Ureter (tissue), 1 donor: ENCODE measurements at regions not wholly inside any gene's neighbourhood (a gene's known extent, or its start where the extent isn't known, plus 50 kb on each side); places are given as distances from the start of the nearest gene placed in this dataset.
A peak's percentile ranks its signal among the peaks of the same experiment; 100 is the strongest.
"Not testable (repeated sequence)": the region's sequence is repeated elsewhere in the genome, so short reads cannot be mapped to it uniquely, and the experiment has no call there.

Experiments
- DNase-seq: peaks from one replicate; pipeline ENCODE4 v3.0.0-alpha.2; 2020; ENCODE audit warnings: low spot score
- donor health status: DM: yes; HTN: yes; CAD: no.

DNA sequence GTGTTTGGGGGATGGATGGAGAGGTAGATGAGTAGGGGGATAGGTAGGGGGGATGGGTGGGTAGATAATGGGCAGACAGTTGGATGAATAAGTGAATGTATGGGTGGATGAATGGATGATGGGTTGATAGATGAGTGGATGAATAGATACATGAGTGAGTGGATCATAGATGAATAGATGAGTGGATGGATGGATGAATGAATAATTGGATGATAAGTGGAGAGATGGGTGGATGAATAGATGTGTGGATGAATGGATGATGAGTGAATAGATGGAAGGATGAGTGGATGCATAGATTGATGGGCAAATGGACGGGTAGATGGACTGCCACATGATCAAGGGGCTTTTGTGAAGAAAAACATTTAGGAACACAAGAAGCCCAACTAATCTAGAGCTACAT is 133.3 kb upstream of the F3 start:
- DNase-seq: no peak

DNA sequence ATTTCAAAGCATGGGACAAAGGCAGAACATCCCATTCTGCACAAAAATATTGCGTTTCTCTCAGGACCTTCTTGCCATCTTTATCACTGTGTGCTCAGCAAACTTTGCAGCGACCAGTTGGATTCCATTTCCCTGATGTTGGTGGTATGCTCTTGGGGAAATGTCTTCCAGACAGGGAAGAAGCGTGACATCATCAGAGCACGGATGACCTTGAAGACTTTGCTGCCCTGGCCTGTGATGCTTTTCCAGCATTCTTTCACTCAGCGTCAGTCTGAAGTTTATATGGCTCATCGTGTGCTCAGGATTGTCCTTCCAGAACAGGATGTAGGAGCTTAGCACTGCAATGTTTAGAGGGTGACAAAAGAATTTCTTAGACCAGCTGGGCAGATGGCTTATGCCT is 131.4 kb upstream of the F3 start:
- DNase-seq: no peak

DNA sequence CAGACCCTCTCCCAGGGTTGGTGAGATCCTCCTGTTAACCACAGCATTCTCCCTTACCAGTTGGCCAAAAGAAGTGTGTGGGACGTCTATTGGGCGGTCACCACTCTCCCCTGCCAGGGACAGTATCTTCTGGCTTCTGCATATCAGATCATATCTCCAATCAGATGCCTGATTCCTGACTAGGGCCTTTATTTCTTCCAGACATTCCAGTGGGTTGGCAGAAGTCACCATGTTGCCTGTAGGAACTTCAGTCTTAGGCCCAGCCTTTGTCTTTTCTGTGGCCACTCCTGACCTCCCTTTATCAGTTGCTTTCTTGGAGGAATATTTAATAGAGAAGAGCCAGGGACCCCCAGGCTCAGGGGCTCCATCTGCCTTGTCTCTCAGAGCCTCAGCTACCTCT is 130.4 kb upstream of the F3 start:
- DNase-seq: no peak

DNA sequence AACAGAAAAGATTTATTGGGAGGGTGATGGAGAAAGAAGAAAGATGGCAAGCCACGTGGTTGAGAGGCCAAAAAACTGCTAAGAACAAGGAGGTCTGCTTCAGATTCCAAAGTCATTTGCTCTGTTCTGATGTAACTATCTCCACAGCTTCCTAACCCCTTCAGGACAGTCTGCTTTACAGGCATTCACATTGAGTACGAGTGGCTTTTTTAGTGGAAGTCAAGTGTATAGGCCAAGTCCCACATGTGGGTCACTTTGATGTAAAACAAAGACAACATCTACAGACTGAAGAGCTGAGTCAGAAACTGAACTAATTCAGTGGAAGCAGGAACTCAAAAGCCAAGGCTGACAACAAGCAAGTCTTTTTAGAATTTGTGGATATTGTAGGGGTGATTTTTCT is 128.7 kb upstream of the F3 start:
- DNase-seq: no peak

DNA sequence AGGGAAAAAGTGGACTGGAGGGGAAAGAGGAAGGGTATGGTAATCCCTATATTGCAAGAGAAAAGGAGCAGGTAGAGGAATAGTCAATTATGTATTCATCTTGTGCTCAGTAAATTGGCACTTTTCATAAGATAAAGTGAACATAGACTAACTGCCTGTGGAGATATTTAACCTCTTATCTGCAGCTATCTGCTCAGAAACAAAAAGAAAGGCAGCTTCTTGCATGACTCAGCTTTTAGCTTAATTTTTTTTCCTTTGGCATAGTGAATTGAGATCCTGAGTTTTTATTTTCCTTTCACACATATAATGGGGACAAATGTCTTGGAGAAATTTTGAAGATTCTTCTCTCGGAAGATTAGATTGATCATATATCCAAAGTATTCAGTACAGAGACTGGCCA is 127.6 kb upstream of the F3 start:
- DNase-seq: no peak

DNA sequence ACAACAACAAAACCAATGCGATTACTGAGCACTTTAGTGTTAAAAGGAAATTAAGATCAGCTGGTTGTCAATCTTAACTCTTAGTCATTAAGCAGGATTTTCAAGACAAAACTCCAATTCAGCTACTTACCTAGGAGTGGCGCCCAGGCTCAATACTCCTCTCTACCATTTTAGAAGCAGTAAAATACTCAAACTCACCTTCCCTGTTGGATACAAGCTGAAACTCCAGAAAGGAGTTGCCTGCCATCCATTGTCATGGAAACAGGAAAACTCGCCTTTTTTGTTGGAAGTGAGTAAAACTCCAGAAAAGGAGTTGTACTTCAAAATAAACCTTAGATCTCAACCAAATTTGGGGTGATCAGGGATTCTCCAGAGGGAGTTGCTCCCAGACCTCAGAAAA is 127.0 kb upstream of the F3 start:
- no peak for DNase-seq

DNA sequence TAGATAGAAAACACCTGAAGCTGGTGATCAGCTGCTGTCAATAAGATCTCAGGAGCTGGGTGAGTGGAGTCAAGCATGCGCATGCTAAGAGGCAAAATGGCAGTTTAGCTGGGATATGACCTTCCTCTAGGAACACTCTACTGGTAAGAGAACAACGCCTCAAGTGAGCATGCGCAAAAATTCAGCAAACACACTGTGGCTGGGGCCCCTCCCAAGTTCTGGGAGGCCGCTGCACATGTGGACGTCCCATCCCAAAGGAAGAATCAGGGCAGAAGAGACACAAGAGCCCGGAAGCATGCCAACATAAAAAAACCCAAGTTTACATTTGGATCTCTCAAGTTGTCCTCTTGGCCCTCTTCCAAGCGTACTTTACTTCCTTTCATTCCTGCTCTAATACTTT is 126.3 kb upstream of the F3 start:
- no peak for DNase-seq

DNA sequence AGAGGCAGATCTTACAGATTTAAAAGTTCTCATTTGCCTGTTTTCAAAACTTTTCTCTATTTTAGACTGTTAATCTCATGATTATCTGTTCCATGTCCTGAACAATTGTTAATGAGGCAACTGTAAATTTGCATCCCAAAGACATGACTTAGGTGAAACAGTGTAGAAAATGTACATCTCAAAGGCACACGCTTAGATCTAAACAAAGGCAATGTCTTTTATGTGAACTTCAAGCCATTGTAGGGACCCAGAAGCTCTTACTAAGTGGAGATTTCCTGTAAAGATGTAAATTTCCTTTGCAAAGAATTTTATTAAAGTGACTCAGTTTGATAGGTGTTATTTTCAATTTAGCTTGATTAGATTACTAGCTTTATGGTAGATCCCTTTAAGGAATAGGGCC is 125.2 kb upstream of the F3 start:
- DNase-seq: no peak

DNA sequence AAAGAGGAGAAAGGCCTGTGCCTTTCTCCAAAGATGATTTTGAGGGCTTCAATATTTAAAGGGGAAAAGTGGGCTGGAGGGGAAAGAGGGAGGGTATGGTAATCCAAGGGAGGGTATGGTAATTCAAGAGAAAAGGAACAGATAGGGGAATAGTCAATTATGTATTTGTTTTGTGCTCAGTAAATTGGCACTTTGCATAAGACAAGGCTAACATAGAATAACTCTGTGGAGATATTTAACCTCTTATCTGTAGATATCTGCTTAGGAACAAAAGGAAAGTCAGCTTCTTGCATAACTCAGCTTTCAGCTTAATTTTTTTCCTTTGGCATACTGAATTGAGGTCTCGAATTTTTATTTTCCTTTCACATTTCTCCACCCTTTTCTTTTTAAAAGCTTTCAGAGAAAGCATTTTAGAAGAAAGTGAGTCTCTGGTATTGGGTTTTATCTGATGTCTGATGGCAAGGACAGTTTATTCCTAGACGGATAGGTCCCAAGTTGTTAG is 119.9 kb upstream of the F3 start:
- no peak for DNase-seq

DNA sequence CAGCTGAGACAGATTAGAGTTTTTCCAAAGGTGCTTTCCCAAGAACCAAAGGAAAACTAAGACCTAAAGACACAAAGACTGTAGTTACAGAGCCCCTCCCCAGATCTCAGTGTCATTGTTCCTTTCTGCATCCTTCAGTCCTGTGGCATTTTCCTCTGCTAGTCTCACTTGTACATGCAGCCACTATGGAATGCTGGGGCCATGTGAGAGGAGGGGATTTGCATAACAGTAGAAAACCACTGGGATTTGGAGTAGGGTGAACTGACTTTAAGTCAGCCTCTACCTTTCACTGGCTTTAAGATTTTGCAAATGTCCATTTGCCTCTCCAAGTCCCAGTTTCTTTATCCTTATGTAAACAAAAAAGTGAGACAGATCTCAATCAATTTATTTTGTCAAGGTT is 119.4 kb upstream of the F3 start:
- DNase-seq: no peak

DNA sequence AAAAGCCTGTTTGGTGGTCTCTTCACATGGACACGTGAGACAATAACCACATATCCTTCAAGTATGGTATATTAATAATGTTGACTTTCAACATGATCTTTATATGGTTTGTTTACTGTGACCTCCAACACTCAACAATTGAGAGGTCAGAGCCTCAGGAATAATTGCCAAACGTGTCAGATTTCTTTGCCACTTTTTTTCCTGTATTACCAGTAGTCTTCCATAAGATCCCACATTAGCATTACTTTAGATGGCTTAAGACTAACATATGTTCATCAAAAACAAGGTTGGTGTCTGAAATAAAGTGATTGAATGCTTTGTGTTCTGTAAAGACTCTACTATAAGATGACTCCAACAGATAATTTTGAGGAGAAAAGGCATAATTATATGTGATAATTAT is 118.7 kb upstream of the F3 start:
- DNase-seq: no peak

DNA sequence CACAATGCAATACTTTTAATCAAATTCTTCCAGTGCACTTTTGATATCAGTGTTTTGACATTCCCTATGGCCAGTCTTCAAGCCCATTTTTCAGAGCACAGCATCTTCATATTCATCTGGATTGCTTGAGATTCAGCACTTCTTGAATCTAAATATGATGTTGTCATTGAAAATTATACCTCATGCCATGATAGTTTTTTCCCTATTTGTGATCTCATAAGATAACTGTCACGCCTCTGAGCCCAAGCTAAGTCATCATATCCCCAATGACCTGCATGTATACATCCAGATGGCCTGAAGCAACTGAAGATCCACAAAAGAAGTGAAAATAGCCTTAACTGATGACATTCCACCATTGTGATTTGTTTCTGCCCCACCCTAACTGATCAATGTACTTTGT is 117.6 kb upstream of the F3 start:
- DNase-seq: not testable (repeated sequence)

DNA sequence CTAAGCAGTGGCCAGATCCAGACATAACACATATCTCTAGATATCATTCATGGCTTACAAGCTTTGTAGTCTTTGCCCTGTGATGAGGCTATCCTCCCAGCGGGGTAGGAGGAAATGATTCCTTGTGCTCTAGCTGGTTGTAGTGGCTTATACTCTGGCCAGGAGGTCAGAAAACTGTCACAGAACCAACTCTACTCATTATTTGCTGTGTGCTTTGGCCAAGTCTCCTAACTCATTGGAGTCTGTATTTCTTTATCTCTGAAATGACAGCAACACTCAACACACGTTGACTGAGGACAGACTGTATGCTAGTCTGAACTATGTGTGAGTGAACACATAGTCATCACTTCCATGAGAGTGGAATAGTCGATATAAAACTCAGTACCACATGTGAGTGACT is 116.7 kb upstream of the F3 start:
- no peak for DNase-seq

DNA sequence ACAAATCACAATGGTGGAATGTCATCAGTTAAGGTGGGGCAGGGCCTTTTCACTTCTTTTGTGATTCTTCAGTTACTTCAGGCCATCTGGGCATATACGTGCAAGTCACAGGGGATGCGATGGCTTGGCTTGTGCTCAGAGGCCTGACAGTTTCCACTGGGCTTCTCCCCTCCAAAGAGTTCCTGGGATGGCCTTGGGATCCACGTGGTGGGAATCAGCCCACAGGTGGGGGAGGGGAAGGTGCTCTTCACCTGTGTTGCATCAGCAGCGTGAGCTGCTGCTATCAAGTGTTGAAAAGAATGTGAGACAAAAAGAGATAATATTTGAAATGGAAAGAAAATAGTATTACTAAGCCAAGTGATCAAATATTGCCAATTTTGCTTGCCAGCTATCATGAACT is 116.2 kb upstream of the F3 start:
- not testable (repeated sequence) for DNase-seq

DNA sequence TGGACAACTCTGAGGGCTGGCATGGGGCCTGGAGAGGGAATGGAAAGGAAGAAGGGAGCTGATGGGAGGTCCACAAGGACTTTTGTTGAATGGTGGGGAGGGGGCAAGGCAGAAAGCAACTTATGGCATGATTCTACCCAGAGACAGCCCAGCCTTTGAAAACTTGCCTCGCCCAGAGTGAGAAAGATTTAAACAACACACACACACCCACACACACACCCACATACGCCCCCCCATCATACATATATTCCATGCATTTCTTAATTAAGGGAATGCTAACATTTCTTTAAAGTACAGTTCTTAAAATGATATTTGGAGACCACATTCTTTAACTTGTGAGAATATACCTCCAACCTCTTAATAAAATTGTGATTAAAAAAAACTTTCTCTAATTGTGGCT is 115.4 kb upstream of the F3 start:
- DNase-seq: no peak

DNA sequence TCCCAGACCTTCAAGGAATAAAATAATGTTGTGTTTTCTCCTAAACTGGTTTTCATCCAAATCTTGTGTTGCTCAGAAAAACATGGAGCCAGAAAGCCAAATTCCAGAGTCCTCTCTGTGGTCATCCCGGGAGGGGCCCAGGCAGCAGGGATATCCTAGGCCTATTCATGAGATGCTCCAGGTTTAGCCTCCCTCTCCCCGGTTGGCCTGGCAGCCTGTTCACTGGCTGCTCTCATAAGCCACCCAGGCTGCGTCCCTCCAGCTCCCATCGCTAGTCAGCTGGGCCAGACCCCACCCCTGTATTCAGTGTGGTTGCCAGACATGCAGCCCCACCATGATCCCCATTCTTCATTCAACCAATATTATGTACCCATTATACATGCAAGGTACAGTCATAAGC is 113.4 kb upstream of the F3 start:
- DNase-seq: no peak

DNA sequence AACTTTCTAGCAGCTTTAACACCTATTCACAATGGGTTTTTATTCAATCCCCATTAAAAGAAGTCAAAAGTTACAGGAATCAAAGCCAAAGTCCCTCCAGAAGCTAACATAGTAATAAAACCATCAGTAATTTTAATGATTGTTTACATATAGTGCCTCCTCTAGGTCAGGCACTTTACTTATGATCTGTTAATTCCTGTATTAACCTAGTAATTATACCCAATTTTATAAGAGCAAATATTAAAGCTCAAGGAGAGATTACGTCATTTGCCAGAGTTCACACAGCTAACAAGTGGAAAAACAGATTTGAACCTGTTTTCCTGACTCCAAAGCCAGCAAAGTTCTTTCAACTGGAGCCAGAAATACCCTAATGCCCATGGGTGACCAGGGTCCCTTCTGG is 112.9 kb upstream of the F3 start:
- DNase-seq: no peak

DNA sequence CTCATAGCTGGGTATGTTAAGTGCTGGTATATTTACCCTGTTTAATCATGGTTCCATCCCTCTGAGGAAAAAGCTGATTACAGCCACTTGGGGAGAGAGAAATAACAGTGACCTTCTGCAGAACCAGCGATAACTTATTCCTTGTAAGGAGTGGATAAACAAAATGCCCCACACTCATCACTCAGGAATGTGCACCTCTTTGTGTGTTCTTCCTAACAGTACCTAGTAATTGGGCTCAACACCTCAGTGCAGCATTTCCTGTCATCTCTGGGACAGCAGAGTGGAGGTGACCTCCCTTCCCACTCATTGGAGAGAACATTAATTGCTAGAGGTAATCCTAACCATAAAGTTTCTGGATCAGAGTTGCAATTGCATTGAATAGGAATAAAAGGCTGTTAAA is 112.5 kb upstream of the F3 start:
- no peak for DNase-seq

DNA sequence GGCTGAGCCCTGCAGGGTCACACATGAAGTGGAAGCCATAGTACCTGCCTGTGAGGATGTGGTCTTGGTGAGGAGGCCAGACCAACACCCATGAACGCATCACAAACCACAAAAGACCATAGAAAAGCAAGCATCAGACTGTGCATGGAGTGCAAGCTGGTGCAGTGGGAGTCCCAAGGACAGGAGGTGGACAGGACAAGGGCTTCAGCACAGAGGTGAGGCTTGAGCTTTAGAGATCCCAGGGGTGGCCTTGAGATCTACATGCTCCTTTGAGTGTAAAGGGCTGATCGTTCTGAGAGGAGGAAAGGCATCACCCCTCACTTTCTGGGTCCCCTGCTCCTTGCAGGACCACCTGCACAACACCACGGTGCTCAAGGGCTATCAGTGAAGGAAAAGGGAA is 111.9 kb upstream of the F3 start:
- no peak for DNase-seq

DNA sequence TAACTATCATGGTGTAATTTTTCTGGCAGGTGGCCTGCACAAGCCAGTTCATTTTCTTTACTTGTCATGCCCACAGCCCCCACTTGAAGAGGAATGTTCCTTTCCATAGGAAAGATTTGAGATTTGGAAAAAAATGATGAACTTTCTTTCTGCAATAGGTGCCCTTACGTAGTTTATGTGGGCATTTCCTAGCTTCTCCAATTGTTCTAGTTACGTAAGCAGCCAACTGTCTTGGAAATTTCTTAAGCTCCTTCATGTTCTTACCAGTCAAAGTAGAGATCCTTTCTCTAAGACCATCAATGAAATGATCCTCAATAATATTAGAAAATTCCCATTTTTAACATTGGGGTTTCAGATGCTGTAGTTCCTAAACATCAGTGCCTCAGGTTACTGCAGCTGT is 109.5 kb upstream of the F3 start:
- no peak for DNase-seq

DNA sequence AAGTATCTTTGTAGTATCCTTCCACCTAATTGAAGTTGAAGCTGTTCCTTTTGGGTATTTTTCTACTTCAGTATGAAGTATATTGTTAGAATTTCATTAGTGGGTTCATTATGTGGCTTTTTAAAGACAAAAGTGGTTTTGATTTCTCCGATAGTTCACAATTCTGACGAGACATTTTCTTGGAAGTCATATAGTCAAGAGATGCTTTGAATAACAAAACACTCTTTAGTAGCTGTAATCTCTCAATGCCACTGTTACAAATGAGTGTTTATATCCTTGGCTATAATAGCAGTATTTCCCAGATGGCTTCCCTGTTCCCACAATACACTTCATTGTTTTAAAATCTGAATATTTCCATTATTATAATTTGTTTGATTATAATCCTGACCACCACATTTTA is 108.7 kb upstream of the F3 start:
- DNase-seq: no peak

DNA sequence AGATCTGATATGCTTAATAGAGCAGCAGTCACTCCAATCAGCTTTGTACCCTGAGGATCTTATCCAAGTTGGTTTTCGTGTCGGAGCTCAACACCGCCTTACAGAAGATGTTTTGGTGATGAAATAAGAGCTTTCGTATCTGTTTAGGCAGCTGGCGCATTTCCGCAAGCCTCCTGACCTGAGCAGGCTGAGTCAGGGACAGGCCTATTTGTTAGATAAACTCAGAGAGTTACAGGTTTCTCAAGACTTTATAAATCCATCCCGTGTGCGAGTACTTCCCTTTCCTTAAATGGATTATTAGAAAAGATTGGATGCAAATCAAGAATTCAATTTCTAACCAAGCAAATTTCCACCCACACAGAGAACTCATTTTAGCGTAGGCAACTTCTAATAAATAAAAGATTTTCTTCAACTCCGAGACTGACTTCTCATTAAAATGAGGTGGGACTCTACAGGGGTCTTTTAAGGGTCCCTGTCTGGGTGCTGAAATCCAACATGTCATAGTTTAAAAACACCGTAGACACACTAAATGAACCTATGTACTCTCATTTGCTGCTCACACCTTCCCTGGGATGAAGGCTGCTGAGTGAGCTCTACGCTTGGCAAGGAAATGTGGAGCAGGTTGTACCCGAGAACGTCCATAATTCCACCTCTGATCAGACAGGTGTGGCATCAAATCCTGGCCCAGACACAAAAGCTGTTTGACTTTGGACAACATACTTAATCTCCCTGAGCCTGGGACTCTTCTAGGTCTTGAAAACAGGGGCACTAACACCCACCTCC is 106.9 kb upstream of the F3 start:
- peak; percentile 79 for DNase-seq

DNA sequence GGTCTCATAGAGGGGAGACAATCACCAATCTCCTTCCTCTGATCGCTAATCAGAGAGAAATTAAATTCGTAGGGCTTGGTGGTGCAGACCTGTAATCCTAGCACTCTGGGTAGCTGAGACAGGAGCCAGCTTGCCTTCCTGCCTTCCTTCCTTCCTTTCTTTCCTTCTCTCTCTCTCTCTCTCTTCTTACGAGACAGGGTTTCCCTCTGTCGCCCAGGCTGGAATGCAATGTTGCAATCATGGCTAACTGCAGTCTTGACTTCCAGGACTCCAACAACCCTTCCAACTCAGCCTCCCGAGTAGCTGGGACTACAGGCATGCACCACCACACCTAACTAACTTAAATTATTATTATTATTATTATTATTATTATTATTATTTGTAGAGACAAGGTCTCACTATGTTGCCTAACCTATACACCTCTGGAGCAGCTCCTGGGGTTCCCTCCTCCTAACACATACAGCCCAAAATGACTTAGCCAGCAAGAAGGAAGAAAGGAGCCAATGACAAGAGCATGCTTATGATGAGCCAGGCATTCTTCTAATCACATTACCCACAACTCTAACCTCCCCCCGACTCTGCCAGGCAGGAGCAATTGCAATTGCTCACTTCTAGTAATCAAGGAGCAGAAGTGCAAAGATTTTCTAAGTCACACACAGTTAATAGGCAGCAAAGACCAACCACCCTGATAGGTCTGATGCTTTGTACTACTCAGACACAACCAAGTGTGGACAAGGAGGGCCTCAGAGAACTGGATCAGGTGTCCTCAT is 105.4 kb upstream of the F3 start:
- DNase-seq: no peak
